NCI-H1105 (cell line): ENCODE measurements at regions not wholly inside any gene's neighbourhood (a gene's known extent, or its start where the extent isn't known, plus 50 kb on each side); places are given as distances from the start of the nearest gene placed in this dataset.

Experiments used
- DNase-seq: peaks from one replicate; lab custom pipeline; 2025; lab: John Stamatoyannopoulos, UW

DNA sequence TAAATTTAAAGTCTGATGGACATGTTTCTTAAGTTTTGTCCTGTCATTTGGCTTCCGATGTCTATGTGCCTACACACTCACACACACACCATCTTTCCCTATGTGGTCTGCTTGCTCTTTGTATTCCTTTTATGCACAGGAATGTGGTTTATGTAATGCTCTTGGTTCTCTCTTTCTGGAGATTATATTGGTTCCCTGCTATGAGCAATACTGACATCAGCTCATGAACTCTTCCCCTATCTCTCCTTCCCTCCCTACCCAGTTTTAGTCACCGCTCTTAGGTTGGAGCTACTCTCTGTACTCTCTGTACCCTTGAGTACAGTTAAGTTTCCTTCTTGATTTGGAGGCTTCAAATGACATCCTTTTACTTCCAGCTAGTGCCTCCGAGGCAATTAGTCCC lies 77.9 kb upstream of the MVB12B start:
- DNase-seq, result no peak

- no peak for DNase-seq
Observed at GRCh38 chr9:126261584-126262356, 64.9 kb upstream of the MVB12B start.

DNA sequence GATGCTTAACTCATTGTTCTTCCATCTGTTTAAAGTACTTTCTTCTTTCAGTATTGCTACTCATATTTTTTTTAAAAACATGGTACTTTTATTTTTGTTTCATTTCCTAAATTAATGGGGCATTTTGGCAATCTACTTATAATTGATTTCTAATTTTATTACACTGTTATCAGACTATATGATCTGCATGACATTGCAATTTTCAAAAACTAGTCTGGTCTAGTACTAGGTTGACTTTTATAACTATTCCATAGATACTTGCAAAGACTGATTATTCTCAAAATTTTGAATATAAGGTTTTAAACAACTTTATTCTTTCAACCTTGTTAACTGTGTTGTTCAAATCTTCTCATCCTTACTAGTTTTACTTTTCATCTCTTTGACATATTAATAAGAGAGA lies 63.9 kb upstream of the MVB12B start:
- no peak for DNase-seq

DNA sequence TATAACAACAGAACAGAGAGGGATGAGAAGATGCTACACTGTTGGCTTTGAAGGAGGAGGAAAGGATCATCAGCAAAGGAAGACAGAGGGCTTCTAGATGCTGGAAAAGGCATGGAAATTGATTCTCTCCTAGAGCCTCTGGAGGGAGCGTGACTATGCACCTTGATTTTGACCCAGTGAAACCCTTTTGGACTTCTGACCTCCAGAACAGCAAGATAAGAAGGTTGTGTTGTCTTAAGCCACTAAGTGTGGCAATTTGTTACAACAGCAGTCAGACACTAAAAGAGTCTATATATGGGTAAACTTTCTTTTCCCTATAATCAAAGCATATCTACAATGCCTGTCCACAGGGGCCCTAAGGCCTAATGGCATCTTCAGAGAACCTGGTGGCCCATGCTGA lies 56.1 kb upstream of the MVB12B start:
- DNase-seq, result no peak

- DNase-seq, result no peak
Observed at GRCh38 chr9:126275386-126276001, 51.1 kb upstream of the MVB12B start.

GRCh38 chr9:126276056-126276728 lies 50.4 kb upstream of the MVB12B start:
- no peak for DNase-seq
